IMR-90 (cell line): ENCODE measurements at regions not wholly inside any gene's neighbourhood (a gene's known extent, or its start where the extent isn't known, plus 50 kb on each side); places are given as distances from the start of the nearest gene placed in this dataset.

ENCODE experiments used
- ATAC-seq: fragments of 200-7000 bp; cut with Tn5 transposase; 2 replicates; pipeline ENCODE4 v1.9.1; 2020; ENCODE audit warnings: low read depth, mild to moderate bottlenecking, moderate library complexity
- BruUV-seq: library from RNA; stranded (reverse); fragments of 400-500 nt; replicated peaks from 2 replicates; lab custom pipeline; 2021; lab: Mats Ljungman, UMichigan
- CTCF ChIA-PET: fragments of 300-600 bp; formaldehyde crosslinking; extraction: SDS; loops from one replicate; lab custom pipeline; 2021; ENCODE audit warnings: antibody characterized with exemption; lab: Yijun Ruan, JAX
- POLR2A ChIA-PET: fragments of 300-600 bp; sonication (Branson Sonifier 250); formaldehyde crosslinking; loops from one replicate; lab custom pipeline; 2022; ENCODE audit warnings: antibody characterized with exemption; ENCODE audit not compliant: unreplicated experiment; lab: Charles Lee
- DNase-seq: peaks from one replicate; pipeline ENCODE4 v3.0.0; 2013
- H2AFZ ChIP-seq: replicated peaks from 2 replicates; pipeline ENCODE3; 2013; ENCODE audit warnings: low read length, mild to moderate bottlenecking; ENCODE audit not compliant: poor library complexity
- H2AK5ac ChIP-seq: 2 replicates; pipeline ENCODE4 v1.6.1; 2013; ENCODE audit warnings: low read depth, low read length, inconsistent platforms
- H2AK9ac ChIP-seq: replicated peaks from 2 replicates; pipeline ENCODE3; 2013; ENCODE audit warnings: mild to moderate bottlenecking, low read depth, low read length, moderate library complexity; ENCODE audit not compliant: poor library complexity
- H2BK120ac ChIP-seq: 2 replicates; pipeline ENCODE4 v1.6.1; 2013; ENCODE audit warnings: low read depth, low read length, inconsistent platforms
- H2BK15ac ChIP-seq: 3 replicates; pipeline ENCODE4 v1.6.1; 2013; ENCODE audit warnings: low read depth, low read length, inconsistent platforms
- H2BK20ac ChIP-seq: 2 replicates; pipeline ENCODE4 v1.6.1; 2013; ENCODE audit warnings: low read depth, mild to moderate bottlenecking, inconsistent platforms, low read length, moderate library complexity
- H2BK5ac ChIP-seq: 2 replicates; pipeline ENCODE4 v1.6.1; 2013; ENCODE audit warnings: mild to moderate bottlenecking, low read depth, low read length, inconsistent platforms; ENCODE audit not compliant: poor library complexity, severe bottlenecking
- H3K14ac ChIP-seq: replicated peaks from 2 replicates; pipeline ENCODE4 v1.6.1; 2013; ENCODE audit warnings: low read depth, low read length, inconsistent platforms
- H3K18ac ChIP-seq: 2 replicates; pipeline ENCODE4 v1.6.1; 2013; ENCODE audit warnings: low read depth, low read length, control low read depth
- H3K23ac ChIP-seq: 2 replicates; pipeline ENCODE4 v1.6.1; 2013; ENCODE audit warnings: low read depth, low read length, inconsistent platforms
- H3K27ac ChIP-seq: 2 replicates; pipeline ENCODE4 v1.5.1; 2013; ENCODE audit warnings: mild to moderate bottlenecking, control low read depth, low read length; ENCODE audit not compliant: insufficient read depth
- H3K27me3 ChIP-seq: 2 replicates; pipeline ENCODE4 v1.6.1; 2013; ENCODE audit warnings: low read length; ENCODE audit not compliant: control insufficient read depth, insufficient read depth
- H3K36me3 ChIP-seq: 2 replicates; pipeline ENCODE4 v1.6.1; 2013; ENCODE audit warnings: low read length, mixed read lengths; ENCODE audit not compliant: control insufficient read depth, insufficient read depth
- H3K4ac ChIP-seq: 2 replicates; pipeline ENCODE4 v1.6.1; 2013; ENCODE audit warnings: low read depth, low read length, inconsistent platforms
- H3K4me1 ChIP-seq: 2 replicates; pipeline ENCODE4 v1.6.1; 2013; ENCODE audit warnings: low read length, mixed read lengths; ENCODE audit not compliant: control insufficient read depth, insufficient read depth
- H3K4me2 ChIP-seq: 2 replicates; pipeline ENCODE4 v1.6.1; 2013; ENCODE audit warnings: low read depth, mild to moderate bottlenecking, control low read depth, low read length, moderate library complexity
- H3K4me3 ChIP-seq: 2 replicates; pipeline ENCODE4 v1.5.1; 2013; ENCODE audit warnings: low read depth, mild to moderate bottlenecking, control low read depth, low read length, moderate library complexity; ENCODE audit not compliant: insufficient read depth
- H3K56ac ChIP-seq: 2 replicates; pipeline ENCODE4 v1.6.1; 2013; ENCODE audit warnings: low read length, inconsistent platforms; ENCODE audit not compliant: insufficient read depth; ENCODE audit errors: extremely low read depth
- H3K79me1 ChIP-seq, 2 experiments: 2 replicates each; pipeline ENCODE4 v1.6.1; 2013; ENCODE audit warnings: low read length in 2 of 2, inconsistent platforms in 1 of 2, low read depth in 1 of 2
- H3K9ac ChIP-seq: 2 replicates; pipeline ENCODE4 v1.6.1; 2013; ENCODE audit warnings: low read depth, low read length, control low read depth
- H3K9me1 ChIP-seq: 2 replicates; pipeline ENCODE4 v1.6.1; 2013; ENCODE audit warnings: low read length, inconsistent platforms; ENCODE audit not compliant: insufficient read depth
- H3K9me3 ChIP-seq: 2 replicates; pipeline ENCODE4 v1.6.1; 2013; ENCODE audit warnings: low read length; ENCODE audit not compliant: control insufficient read depth, insufficient read depth
- H4K20me1 ChIP-seq: 2 replicates; pipeline ENCODE4 v1.6.1; 2013; ENCODE audit warnings: low read length, inconsistent platforms; ENCODE audit not compliant: insufficient read depth
- H4K5ac ChIP-seq: 2 replicates; pipeline ENCODE4 v1.6.1; 2013; ENCODE audit warnings: mild to moderate bottlenecking, low read depth, low read length, control low read depth
- H4K8ac ChIP-seq, 2 experiments: 2 replicates each; pipeline ENCODE4 v1.6.1; 2013; ENCODE audit warnings: low read depth in 2 of 2, low read length in 2 of 2, control low read depth in 1 of 2, inconsistent platforms in 1 of 2
- H4K91ac ChIP-seq: 2 replicates; pipeline ENCODE4 v1.6.1; 2013; ENCODE audit warnings: low read depth, low read length, inconsistent platforms; ENCODE audit not compliant: insufficient read depth
- BHLHE40 ChIP-seq: fragments of 150-350 bp; IDR thresholded peaks from 2 replicates; pipeline ENCODE4 v1.6.1; 2016; ENCODE audit warnings: mild to moderate bottlenecking, low read depth, low read length
- FOS ChIP-seq: fragments of 150-350 bp; IDR thresholded peaks from 2 replicates; pipeline ENCODE4 v1.6.1; 2016; ENCODE audit warnings: low read depth, low read length
- MAFK ChIP-seq: IDR thresholded peaks from 2 replicates; pipeline ENCODE4 v1.6.1; 2012; ENCODE audit warnings: low read depth, low read length, improper control_type of control experiment
- MAZ ChIP-seq: IDR thresholded peaks from 2 replicates; pipeline ENCODE4 v1.6.1; 2012; ENCODE audit warnings: low read depth, mild to moderate bottlenecking, low read length, improper control_type of control experiment, moderate library complexity, borderline replicate concordance
- NFE2L2 ChIP-seq: fragments of 150-350 bp; IDR thresholded peaks from 2 replicates; pipeline ENCODE4 v1.6.1; 2016; ENCODE audit warnings: low read depth, mild to moderate bottlenecking, low read length
- RAD21 ChIP-seq: IDR thresholded peaks from 2 replicates; pipeline ENCODE4 v1.6.1; 2012; ENCODE audit warnings: low read length, improper control_type of control experiment
- RFX5 ChIP-seq: IDR thresholded peaks from 2 replicates; pipeline ENCODE4 v1.8.0; 2012; ENCODE audit warnings: low read depth, mild to moderate bottlenecking, low read length, moderate library complexity
- WGBS, 2 experiments: methylation state at CpG; one replicate each; pipeline versions ENCODE4 v1.1.5 to v1.1.7; 2013; ENCODE audit warnings: missing lambda C conversion rate in 2 of 2; ENCODE audit not compliant: insufficient read length in 1 of 2; ENCODE audit errors: extremely low coverage in 2 of 2; 5-methylcytosine and 5-hydroxymethylcytosine counted together
- dilution Hi-C: fragments of 300-500 bp; cut with HindIII; formaldehyde crosslinking; loops from one replicate; pipeline ENCODE4 v1.14.3; 2018; ENCODE audit warnings: low sequenced_read_pairs; ENCODE audit not compliant: unreplicated experiment
- in situ Hi-C: fragments of 300-500 bp; cut with MboI; formaldehyde crosslinking; loops from 3 replicates; pipeline ENCODE4 v1.14.3; 2019; ENCODE audit warnings: low sequenced_read_pairs, inconsistent platforms, mixed read lengths
- intact Hi-C: fragments of 100-400 bp; cut with micrococcal nuclease; formaldehyde crosslinking; loops from 2 replicates; pipeline ENCODE4 v1.10.0; 2022

DNA sequence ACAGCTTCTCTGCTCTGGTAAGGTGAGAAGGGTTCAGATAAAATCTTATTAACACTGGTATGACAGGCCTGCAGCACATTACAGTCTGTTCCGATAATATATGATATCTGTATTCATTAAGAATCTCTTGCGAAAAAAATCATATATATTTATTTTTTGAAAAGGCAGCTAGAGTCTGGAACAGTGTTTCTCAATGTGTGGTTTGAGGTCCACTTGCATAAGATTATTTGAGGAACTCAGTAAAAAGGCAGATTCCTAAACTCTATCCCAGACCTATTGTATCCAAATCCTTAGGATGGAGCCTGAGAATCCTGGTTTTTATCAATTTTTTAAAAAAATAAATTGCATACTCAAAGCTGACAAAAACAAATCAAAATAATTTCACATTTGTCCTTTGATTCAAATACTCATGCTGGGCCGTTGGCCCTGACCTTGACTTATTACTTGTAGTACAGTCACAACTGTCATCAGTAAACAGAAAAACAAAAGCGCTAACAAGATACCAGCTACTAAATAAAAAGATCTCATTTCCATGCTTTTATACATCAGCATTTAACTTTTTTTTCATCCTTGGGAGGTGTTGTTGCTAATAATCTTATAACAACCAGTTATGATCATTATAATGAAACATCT, 60.6 kb downstream of the RGS2 start:
- H2BK5ac ChIP-seq = no peak overlapping the region
- BruUV-seq = no TSS peak
- dilution Hi-C loops (no loop called here), intact Hi-C loops (no loop called here), in situ Hi-C loops (no loop called here)
- no peak overlapping the region for H2AK9ac ChIP-seq
- H3K14ac ChIP-seq = no peak overlapping the region
- H3K4ac ChIP-seq = no peak overlapping the region
- H4K91ac ChIP-seq = no peak overlapping the region
- no peak overlapping the region for H3K18ac ChIP-seq
- no peak overlapping the region for H4K5ac ChIP-seq
- H3K4me2 ChIP-seq = no peak overlapping the region
- ATAC-seq (no peak), DNase-seq (no peak)
- H3K9me3 ChIP-seq = no peaks in the 10 kb centered on the region
- H3K56ac ChIP-seq = no peak overlapping the region
- no peaks in the 10 kb centered on the region for H3K9me1 ChIP-seq
- no peaks in the 10 kb centered on the region for H3K36me3 ChIP-seq
- no peak overlapping the region for H3K27ac ChIP-seq
- H3K23ac ChIP-seq = no peak overlapping the region
- H2BK120ac ChIP-seq = no peak overlapping the region
- no peak overlapping the region for H4K8ac ChIP-seq
- no peaks in the 10 kb centered on the region for H4K20me1 ChIP-seq
- H3K79me1 ChIP-seq = no peaks in the 10 kb centered on the region
- TF ChIP-seq BHLHE40 = no peak
- no peak for TF ChIP-seq FOS
- no peak for TF ChIP-seq NFE2L2
- TF ChIP-seq RFX5 = no peak
- no peak for TF ChIP-seq MAFK
- no peak for TF ChIP-seq MAZ
- TF ChIP-seq RAD21 = no peak
- no CpG with 5 or more reads among the region's 4 CpGs for WGBS, 2 experiments
- no peak overlapping the region for H3K4me3 ChIP-seq
- H3K9ac ChIP-seq = no peak overlapping the region
- H3K4me1 ChIP-seq = no peaks in the 10 kb centered on the region
- no peak overlapping the region for H2BK20ac ChIP-seq
- ChIA-PET POLR2A (no interaction called here), CTCF (no interaction called here)
- no peak overlapping the region for H2BK15ac ChIP-seq
- no peak overlapping the region for H2AK5ac ChIP-seq
- H3K27me3 ChIP-seq = peaks cover 2% of the 10 kb centered on the region
- no peak overlapping the region for H2AFZ ChIP-seq
